DMS 273 (cell line): ENCODE measurements at regions not wholly inside any gene's neighbourhood (a gene's known extent, or its start where the extent isn't known, plus 50 kb on each side); places are given as distances from the start of the nearest gene placed in this dataset.
"Not testable (repeated sequence)": the region's sequence is repeated elsewhere in the genome, so short reads cannot be mapped to it uniquely, and the experiment has no call there.

Experiments used
- DNase-seq: peaks from one replicate; lab custom pipeline; 2025; ENCODE audit not compliant: unreplicated experiment; lab: John Stamatoyannopoulos, UW

- DNase-seq: no peak
Measured at GRCh38 chr10:35888400-35888799, 246.3 kb upstream of the FZD8 start.

- DNase-seq: no peak
Measured at GRCh38 chr10:35887685-35888084, 245.6 kb upstream of the FZD8 start.

- no peak for DNase-seq
Measured at GRCh38 chr10:35885076-35885475, 243.0 kb upstream of the FZD8 start.

- DNase-seq: no peak
Measured at GRCh38 chr10:35884657-35885071, 242.6 kb upstream of the FZD8 start.

GRCh38 chr10:35882422-35883150 is 240.5 kb upstream of the FZD8 start:
- peak; percentile 17 for DNase-seq

GRCh38 chr10:35881320-35881719 is 239.2 kb upstream of the FZD8 start:
- DNase-seq: no peak

GRCh38 chr10:35876248-35876647 is 234.2 kb upstream of the FZD8 start:
- DNase-seq: no peak

GRCh38 chr10:35875016-35875676 is 233.1 kb upstream of the FZD8 start:
- no peak for DNase-seq

GRCh38 chr10:35874311-35875015 is 232.4 kb upstream of the FZD8 start:
- DNase-seq: peak; percentile 7

- peak; percentile 90 for DNase-seq
Measured at GRCh38 chr10:35872671-35873070, 230.6 kb upstream of the FZD8 start.

- DNase-seq: no peak
Measured at GRCh38 chr10:35870665-35871310, 228.7 kb upstream of the FZD8 start.

- DNase-seq: not testable (repeated sequence)
Measured at GRCh38 chr10:35858676-35859283, 216.7 kb upstream of the FZD8 start.

GRCh38 chr10:35857860-35858259 is 215.8 kb upstream of the FZD8 start:
- no peak for DNase-seq

GRCh38 chr10:35855155-35855947 is 213.3 kb upstream of the FZD8 start:
- no peak for DNase-seq

GRCh38 chr10:35854661-35855060 is 212.6 kb upstream of the FZD8 start:
- peak; percentile 83 for DNase-seq

GRCh38 chr10:35852721-35853120 is 210.6 kb upstream of the FZD8 start:
- DNase-seq: no peak

- DNase-seq: no peak
Measured at GRCh38 chr10:35848412-35848811, 206.3 kb upstream of the FZD8 start.

GRCh38 chr10:35844686-35845085 is 202.6 kb upstream of the FZD8 start:
- no peak for DNase-seq

- no peak for DNase-seq
Measured at GRCh38 chr10:35843524-35844181, 201.6 kb upstream of the FZD8 start.

- DNase-seq: peak; percentile 23
Measured at GRCh38 chr10:35838054-35838453, 196.0 kb upstream of the FZD8 start.
